ENCODE measurements at regions not wholly inside any gene's neighbourhood (a gene's known extent, or its start where the extent isn't known, plus 50 kb on each side); places are given as distances from the start of the nearest gene placed in this dataset.
"Not testable (repeated sequence)": the region's sequence is repeated elsewhere in the genome, so short reads cannot be mapped to it uniquely, and the experiment has no call there.

- TF ChIP-seq, protein P1, sequence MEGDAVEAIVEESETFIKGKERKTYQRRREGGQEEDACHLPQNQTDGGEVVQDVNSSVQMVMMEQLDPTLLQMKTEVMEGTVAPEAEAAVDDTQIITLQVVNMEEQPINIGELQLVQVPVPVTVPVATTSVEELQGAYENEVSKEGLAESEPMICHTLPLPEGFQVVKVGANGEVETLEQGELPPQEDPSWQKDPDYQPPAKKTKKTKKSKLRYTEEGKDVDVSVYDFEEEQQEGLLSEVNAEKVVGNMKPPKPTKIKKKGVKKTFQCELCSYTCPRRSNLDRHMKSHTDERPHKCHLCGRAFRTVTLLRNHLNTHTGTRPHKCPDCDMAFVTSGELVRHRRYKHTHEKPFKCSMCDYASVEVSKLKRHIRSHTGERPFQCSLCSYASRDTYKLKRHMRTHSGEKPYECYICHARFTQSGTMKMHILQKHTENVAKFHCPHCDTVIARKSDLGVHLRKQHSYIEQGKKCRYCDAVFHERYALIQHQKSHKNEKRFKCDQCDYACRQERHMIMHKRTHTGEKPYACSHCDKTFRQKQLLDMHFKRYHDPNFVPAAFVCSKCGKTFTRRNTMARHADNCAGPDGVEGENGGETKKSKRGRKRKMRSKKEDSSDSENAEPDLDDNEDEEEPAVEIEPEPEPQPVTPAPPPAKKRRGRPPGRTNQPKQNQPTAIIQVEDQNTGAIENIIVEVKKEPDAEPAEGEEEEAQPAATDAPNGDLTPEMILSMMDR (IDR thresholded peaks at IDR 0.05) = not testable (repeated sequence)
- TF ChIP-seq POLR2A (IDR thresholded peaks at IDR 0.05) = not testable (repeated sequence)
These were observed 2895.6 kb downstream of the RPIA start for GRCh38 chr2:91587098-91587497.

Data from adrenal gland (tissue), 5 donors.